BJ (cell line): ENCODE measurements at regions not wholly inside any gene's neighbourhood (a gene's known extent, or its start where the extent isn't known, plus 50 kb on each side); places are given as distances from the start of the nearest gene placed in this dataset.

Experiments
- CTCF ChIA-PET: fragments of 350-600 bp; formaldehyde crosslinking; extraction: SDS; loops from one replicate; lab custom pipeline; 2021; ENCODE audit warnings: antibody characterized with exemption, inconsistent platforms; lab: Yijun Ruan, JAX
- POLR2A ChIA-PET: fragments of 300-600 bp; sonication (Branson Sonifier 250); formaldehyde crosslinking; extraction: SDS; loops from one replicate; lab custom pipeline; 2021; ENCODE audit warnings: antibody characterized with exemption; lab: Charles Lee
- DNase-seq: peaks from one replicate; pipeline ENCODE4 v3.0.0-alpha.2; 2011; ENCODE audit warnings: low read depth
- H3K27me3 ChIP-seq: 2 replicates; pipeline ENCODE4 v1.6.0; 2011; ENCODE audit warnings: low read length; ENCODE audit not compliant: control insufficient read depth, insufficient read depth
- H3K36me3 ChIP-seq: 2 replicates; pipeline ENCODE4 v1.5.1; 2011; ENCODE audit warnings: low read length; ENCODE audit not compliant: control insufficient read depth, insufficient read depth
- H3K4me3 ChIP-seq: 2 replicates; pipeline ENCODE4 v1.5.1; 2011; ENCODE audit warnings: low read depth, mild to moderate bottlenecking, control low read depth, low read length
- TF ChIP-seq, protein P1 (sequence below): IDR thresholded peaks from 2 replicates; pipeline ENCODE4 v1.5.1; 2011; ENCODE audit warnings: low read depth, mild to moderate bottlenecking, control low read depth, inconsistent platforms, low read length, moderate library complexity; ENCODE audit not compliant: insufficient read depth

DNA sequence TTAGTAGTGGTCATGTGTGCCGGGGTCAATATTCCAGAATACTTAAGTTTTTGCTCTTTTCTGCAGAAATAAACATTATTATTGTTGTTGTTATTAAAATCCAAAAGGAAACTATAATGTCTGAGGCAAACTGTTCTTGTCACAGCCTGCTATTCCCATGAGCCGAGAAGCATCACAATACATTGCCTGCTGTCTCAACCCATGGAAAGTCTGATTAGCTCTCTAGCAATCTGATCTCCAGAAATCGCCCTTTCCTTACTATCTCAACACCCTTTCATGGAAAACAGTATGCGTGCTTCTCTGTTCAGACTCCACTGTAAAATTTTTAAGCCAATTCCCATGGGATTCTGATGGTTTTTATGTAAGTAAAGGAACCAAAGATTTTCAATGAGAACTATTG, 811.0 kb downstream of the TUSC7 start:
- POLR2A ChIA-PET, result no interaction called here
- Histone ChIP-seq H3K36me3 (no peaks in the 10 kb centered on the region), H3K4me3 (no peak overlapping the region), H3K27me3 (no peaks in the 10 kb centered on the region)
- TF ChIP-seq, protein P1, sequence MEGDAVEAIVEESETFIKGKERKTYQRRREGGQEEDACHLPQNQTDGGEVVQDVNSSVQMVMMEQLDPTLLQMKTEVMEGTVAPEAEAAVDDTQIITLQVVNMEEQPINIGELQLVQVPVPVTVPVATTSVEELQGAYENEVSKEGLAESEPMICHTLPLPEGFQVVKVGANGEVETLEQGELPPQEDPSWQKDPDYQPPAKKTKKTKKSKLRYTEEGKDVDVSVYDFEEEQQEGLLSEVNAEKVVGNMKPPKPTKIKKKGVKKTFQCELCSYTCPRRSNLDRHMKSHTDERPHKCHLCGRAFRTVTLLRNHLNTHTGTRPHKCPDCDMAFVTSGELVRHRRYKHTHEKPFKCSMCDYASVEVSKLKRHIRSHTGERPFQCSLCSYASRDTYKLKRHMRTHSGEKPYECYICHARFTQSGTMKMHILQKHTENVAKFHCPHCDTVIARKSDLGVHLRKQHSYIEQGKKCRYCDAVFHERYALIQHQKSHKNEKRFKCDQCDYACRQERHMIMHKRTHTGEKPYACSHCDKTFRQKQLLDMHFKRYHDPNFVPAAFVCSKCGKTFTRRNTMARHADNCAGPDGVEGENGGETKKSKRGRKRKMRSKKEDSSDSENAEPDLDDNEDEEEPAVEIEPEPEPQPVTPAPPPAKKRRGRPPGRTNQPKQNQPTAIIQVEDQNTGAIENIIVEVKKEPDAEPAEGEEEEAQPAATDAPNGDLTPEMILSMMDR, result no peak
- DNase-seq, result no peak
- CTCF ChIA-PET, result no interaction called here

DNA sequence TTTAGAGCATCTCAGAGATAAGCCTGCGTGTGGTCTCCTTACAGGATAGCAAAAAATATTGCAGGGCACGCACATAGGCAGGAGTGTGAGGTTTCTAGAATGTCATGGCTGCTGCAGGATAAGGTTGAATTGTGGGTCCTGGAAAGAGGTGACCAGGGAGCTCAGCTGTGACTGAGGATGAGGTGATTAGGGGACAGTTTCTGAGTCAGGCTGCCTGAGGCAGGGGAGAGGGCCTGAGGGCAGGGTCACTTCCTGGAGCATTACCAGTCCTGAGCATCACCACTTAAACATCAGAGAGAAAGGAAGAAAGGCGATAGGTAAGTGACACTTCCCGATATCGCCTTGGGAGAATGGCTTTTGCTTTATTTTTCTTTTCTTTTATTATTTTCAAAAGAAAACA, 813.8 kb downstream of the TUSC7 start:
- no peaks in the 10 kb centered on the region for H3K27me3 ChIP-seq
- ChIA-PET CTCF (interaction anchor here (4.2 kb wide), 1 partner anchor 505 kb away, joined by 21 read pairs; no protein-coding TSS in a partner anchor), POLR2A (no interaction called here)
- H3K36me3 ChIP-seq, result no peaks in the 10 kb centered on the region
- TF ChIP-seq, protein P1, result no peak
- no peak for DNase-seq
- H3K4me3 ChIP-seq, result no peak overlapping the region

DNA sequence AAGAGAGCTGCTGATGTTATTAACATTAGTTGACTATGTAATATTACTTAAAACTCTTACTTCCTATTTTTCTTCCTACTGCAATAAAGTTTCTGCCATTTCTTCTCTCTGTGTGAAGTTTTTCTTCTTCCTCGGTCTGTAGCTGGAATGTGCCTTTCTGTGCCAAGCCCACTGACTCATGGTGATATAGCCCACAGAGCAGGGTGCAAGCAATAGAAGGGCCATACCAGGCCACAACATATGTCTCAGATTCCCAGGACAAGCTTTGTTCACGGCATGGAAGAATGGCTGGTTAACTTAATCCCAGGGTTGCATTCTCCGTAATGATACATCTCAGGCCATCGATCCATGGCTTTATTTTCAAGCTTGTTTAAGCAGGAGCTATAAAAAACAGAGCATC, 815.3 kb downstream of the TUSC7 start:
- Histone ChIP-seq H3K36me3 (no peaks in the 10 kb centered on the region), H3K27me3 (no peaks in the 10 kb centered on the region), H3K4me3 (no peak overlapping the region)
- DNase-seq, result no peak
- TF ChIP-seq, protein P1, result no peak
- POLR2A ChIA-PET, result no interaction called here
- CTCF ChIA-PET, result interaction anchor here (0.9 to 4.2 kb wide), 5 partner anchors 10 to 754 kb away, joined by 3 to 21 read pairs (median 9); no protein-coding TSS in a partner anchor

DNA sequence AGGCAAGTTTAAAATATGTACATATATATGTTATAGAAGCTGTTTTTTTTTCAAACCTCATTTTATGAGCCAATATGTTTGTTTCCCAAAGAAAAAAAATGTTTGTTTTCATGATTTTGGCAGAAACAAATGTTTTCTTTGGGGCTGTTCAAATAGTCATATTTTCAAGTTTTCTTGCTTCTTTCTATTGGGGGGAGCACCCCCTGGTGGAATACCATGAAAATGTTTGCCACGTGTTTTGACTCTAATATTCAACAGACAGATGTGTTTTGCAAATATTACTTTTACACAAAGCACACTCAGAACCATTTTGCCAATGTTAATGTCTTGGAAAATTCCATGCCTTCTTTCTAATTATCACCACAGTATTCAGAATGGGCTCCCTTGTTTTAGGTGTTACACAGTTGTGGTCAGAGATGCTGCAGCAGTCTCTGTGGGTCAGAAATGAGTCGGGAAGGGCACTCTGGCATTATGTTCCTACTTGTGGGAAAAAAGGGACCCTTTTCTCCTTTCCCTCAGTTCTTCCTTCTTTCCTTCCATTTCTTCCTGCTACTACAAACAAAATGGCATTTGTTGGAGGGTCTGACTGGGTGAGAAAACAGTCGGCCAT, 817.0 kb downstream of the TUSC7 start:
- no peak overlapping the region for H3K4me3 ChIP-seq
- POLR2A ChIA-PET, result no interaction called here

DNA sequence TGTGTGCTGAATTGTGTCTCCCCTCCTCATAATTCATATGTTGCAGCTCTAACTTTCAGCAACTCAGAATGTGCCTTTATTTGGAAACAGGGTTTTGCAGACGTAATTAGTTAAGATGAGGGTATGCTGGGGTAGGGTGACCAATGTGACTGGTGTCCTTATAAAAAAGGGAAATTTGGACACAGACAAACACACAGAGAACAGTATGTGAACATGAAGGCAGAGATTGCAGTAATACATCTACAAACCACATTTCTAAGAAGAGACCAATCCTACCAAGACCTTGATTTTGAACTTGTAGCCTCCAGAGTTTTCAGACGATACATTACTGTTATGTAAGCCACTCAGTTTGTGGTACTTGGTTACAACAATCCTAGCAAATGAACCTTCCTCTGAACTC, 817.8 kb downstream of the TUSC7 start:
- Histone ChIP-seq H3K27me3 (no peaks in the 10 kb centered on the region), H3K4me3 (no peak overlapping the region), H3K36me3 (no peaks in the 10 kb centered on the region)
- ChIA-PET CTCF (interaction anchor here (0.6 to 4.2 kb wide), 2 partner anchors 25 to 508 kb away, joined by 3 to 21 read pairs; no protein-coding TSS in a partner anchor), POLR2A (no interaction called here)
- DNase-seq, result no peak
- TF ChIP-seq, protein P1, result no peak

More for the DNA sequence above, 817.0 kb downstream of the TUSC7 start:
- Histone ChIP-seq H3K27me3 (no peaks in the 10 kb centered on the region), H3K36me3 (no peaks in the 10 kb centered on the region)
- TF ChIP-seq, protein P1, result peak; percentile 70
- DNase-seq, result no peak
- CTCF ChIA-PET, result interaction anchor here (0.6 to 4.2 kb wide), 12 partner anchors 12 to 761 kb away, joined by 3 to 21 read pairs (median 4); no protein-coding TSS in a partner anchor
